NB4 (cell line): ENCODE measurements at regions not wholly inside any gene's neighbourhood (a gene's known extent, or its start where the extent isn't known, plus 50 kb on each side); places are given as distances from the start of the nearest gene placed in this dataset.

Experiments used
- DNase-seq: peaks from one replicate; pipeline ENCODE4 v3.0.0; 2010; ENCODE audit warnings: low read depth
- H3K4me3 ChIP-seq: one replicate; pipeline ENCODE4 v1.5.1; 2011; ENCODE audit warnings: mild to moderate bottlenecking, low read depth, low read length, moderate library complexity
- MAX ChIP-seq: IDR thresholded peaks from 2 replicates; pipeline ENCODE4 v1.6.1; 2011; ENCODE audit warnings: low read depth, low read length
- MYC ChIP-seq: IDR thresholded peaks from 2 replicates; pipeline ENCODE4 v1.6.1; 2011; ENCODE audit warnings: low read depth, low read length
- POLR2A ChIP-seq: IDR thresholded peaks from 2 replicates; pipeline ENCODE4 v1.6.1; 2011; ENCODE audit warnings: mild to moderate bottlenecking; ENCODE audit not compliant: insufficient read length; ENCODE audit errors: extremely low read depth
- TF ChIP-seq, protein P1 (sequence below): IDR thresholded peaks from one replicate; pipeline ENCODE4 v1.5.1; 2012; ENCODE audit warnings: low read depth, low read length

DNA sequence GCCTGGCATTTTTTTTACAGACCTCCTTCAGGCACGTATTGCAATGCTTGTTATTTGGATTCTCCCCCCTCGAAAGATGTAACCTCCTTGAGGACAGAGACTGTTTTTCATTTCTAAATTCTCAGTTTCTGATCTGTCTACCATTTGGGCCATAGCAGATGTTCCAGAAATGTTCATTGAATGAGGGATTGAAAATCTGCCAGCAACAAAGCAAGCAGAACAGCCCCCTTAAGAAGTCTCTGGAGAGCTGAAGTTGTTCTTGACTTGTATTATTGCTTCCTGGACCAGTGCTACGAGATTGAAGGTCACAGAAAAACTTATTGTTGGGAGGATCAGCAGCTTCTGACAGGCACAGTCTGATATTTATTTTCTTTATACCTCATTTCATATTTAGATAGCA, 355.5 kb downstream of the EPHA4 start:
- DNase-seq: no peak
- no peak for TF ChIP-seq MYC
- no peak for TF ChIP-seq MAX
- TF ChIP-seq, protein P1, sequence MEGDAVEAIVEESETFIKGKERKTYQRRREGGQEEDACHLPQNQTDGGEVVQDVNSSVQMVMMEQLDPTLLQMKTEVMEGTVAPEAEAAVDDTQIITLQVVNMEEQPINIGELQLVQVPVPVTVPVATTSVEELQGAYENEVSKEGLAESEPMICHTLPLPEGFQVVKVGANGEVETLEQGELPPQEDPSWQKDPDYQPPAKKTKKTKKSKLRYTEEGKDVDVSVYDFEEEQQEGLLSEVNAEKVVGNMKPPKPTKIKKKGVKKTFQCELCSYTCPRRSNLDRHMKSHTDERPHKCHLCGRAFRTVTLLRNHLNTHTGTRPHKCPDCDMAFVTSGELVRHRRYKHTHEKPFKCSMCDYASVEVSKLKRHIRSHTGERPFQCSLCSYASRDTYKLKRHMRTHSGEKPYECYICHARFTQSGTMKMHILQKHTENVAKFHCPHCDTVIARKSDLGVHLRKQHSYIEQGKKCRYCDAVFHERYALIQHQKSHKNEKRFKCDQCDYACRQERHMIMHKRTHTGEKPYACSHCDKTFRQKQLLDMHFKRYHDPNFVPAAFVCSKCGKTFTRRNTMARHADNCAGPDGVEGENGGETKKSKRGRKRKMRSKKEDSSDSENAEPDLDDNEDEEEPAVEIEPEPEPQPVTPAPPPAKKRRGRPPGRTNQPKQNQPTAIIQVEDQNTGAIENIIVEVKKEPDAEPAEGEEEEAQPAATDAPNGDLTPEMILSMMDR: no peak
- no peak for TF ChIP-seq POLR2A
- no peak overlapping the region for H3K4me3 ChIP-seq

DNA sequence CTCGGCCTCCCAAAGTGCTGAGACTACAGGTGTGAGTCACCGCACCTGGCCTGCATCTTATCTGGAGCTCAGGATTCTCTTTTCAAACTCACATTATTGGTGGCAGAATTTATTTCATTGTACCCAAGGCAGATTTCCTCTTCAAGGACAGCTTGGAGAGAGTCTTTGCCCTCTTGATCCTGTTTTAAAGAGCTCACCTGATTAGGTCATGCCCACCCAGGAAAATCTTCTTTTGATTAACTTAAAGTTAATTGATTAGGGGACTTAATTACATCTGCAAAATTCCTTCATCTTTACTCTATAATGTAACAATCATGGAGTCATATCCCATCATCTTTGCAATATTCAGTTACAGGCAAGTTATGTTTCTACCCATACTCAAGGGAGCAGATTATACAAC, 346.4 kb downstream of the EPHA4 start:
- TF ChIP-seq MYC (no peak), POLR2A (no peak), MAX (no peak)
- TF ChIP-seq, protein P1: no peak
- no peak for DNase-seq
- no peak overlapping the region for H3K4me3 ChIP-seq

GRCh38 chr2:221228214-221228769, 343.8 kb downstream of the EPHA4 start:
- DNase-seq: no peak
- TF ChIP-seq POLR2A (no peak), MAX (no peak), MYC (no peak)
- TF ChIP-seq, protein P1: no peak
- H3K4me3 ChIP-seq: no peak overlapping the region

- DNase-seq: no peak
- TF ChIP-seq, protein P1: no peak
- no peak for TF ChIP-seq MAX
- TF ChIP-seq MYC: no peak
- no peak for TF ChIP-seq POLR2A
- H3K4me3 ChIP-seq: no peak overlapping the region
Measured at GRCh38 chr2:221229099-221229498, 343.0 kb downstream of the EPHA4 start.

- no peak overlapping the region for H3K4me3 ChIP-seq
- TF ChIP-seq, protein P1: no peak
- no peak for TF ChIP-seq POLR2A
- TF ChIP-seq MAX: no peak
- no peak for TF ChIP-seq MYC
- DNase-seq: no peak
Measured at GRCh38 chr2:221231511-221231910, 340.6 kb downstream of the EPHA4 start.
